SH-SY5Y (cell line): ENCODE measurements at regions not wholly inside any gene's neighbourhood (a gene's known extent, or its start where the extent isn't known, plus 50 kb on each side); places are given as distances from the start of the nearest gene placed in this dataset.

Source experiments
- GATA2 ChIP-seq: IDR thresholded peaks from 2 replicates; pipeline ENCODE4 v1.6.1; 2011; ENCODE audit warnings: mild to moderate bottlenecking, low read depth, low read length
- GATA3 ChIP-seq: IDR thresholded peaks from 2 replicates; pipeline ENCODE4 v1.6.1; 2011; ENCODE audit warnings: low read depth, mild to moderate bottlenecking, low read length, moderate library complexity

DNA sequence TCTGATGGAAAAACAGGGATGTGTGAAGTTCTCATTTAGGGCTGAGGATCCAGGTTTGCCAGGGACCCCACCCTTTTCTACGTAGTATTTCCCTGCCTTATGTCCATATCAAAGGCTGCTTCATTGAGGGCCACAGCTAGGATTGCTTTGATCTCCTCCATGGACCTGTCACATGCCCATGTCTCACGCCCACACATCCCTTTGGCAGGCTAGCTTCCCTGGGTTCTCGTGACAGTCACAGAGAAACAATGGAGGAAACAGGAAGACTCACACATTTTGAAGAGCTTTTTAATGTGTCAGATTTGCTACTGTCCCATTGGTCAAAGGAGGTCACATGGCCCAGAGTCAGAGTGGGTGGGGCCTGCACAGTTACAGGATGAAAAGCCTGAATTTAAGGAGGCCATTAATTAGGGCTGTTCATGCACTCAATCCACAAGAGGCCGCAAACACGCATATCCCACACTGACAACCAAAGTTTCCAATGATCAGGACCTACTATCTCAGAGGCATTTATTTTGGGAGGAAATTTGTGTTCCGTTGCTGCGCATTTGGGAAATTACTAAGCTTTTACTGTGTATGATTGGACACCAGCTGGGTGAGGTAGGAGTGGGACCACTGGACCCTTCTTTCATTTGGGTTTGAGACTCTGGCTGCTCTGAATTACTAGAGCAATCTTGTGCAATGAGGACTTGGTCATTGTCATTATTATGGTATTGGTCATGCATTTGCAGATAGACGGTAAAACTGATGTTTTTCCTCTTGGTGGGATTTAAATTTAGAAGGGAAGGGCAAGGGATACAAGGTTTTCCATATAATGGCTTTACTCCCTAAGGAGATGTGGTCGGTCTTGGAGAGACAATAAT, 266.2 kb downstream of the KTN1 start:
- no peak for TF ChIP-seq GATA3
- no peak for TF ChIP-seq GATA2
